ENCODE measurements at regions not wholly inside any gene's neighbourhood (a gene's known extent, or its start where the extent isn't known, plus 50 kb on each side); places are given as distances from the start of the nearest gene placed in this dataset.

DNA sequence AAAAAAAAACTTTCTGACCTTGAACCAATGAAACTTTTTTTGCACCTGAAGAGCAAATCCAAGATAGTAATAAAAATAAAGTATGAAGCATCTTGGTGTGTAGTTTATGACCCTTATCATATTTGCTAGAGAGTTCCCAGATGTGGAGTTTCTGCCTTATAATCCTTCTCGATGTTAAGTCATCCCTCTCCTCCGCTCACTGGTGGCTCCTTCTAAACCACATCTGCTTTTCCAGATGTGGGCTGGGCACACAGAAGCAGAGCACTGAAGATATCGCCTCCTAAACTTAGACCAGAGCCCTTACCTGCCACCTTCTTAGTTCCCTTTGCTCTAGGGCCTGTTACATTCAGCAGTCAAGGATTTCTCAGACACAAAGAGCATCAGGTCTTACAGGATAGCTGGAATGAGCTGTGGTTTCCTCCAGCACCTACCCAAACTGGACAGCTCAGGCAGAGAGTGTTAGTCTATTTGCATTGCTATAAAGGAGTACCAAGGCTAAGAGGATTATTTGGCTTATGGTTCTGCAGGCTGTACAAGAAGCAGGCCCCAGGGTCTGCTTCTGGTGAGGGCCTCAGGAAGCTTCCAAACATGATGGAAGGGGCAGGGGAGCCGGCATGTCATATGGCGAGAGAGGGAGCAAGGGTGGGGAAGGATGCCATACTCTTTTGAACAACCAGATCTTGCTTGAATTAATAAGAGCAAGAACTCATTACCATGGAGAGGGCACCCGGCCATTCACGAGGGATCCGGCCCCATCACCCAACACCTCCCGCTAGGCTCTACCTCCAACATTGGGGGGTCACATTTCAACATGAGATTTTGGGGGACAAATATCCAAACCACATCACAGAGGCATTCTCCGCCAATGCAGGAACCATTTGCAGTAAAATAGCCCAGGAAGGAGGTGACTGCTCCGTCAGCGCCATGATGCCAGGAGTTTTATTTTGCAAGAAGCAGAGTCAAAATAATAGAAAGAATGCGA is 75.6 kb upstream of the HELT start:
- TF ChIP-seq, protein P1, sequence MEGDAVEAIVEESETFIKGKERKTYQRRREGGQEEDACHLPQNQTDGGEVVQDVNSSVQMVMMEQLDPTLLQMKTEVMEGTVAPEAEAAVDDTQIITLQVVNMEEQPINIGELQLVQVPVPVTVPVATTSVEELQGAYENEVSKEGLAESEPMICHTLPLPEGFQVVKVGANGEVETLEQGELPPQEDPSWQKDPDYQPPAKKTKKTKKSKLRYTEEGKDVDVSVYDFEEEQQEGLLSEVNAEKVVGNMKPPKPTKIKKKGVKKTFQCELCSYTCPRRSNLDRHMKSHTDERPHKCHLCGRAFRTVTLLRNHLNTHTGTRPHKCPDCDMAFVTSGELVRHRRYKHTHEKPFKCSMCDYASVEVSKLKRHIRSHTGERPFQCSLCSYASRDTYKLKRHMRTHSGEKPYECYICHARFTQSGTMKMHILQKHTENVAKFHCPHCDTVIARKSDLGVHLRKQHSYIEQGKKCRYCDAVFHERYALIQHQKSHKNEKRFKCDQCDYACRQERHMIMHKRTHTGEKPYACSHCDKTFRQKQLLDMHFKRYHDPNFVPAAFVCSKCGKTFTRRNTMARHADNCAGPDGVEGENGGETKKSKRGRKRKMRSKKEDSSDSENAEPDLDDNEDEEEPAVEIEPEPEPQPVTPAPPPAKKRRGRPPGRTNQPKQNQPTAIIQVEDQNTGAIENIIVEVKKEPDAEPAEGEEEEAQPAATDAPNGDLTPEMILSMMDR (IDR thresholded peaks at IDR 0.05): no peak
- no peak for TF ChIP-seq POLR2A (IDR thresholded peaks at IDR 0.05)
